HG02970 (cell line): ENCODE measurements at regions not wholly inside any gene's neighbourhood (a gene's known extent, or its start where the extent isn't known, plus 50 kb on each side); places are given as distances from the start of the nearest gene placed in this dataset.

ENCODE experiments used
- ATAC-seq: cut with Tn5 transposase; IDR thresholded peaks from one replicate; pipeline ENCODE4 v1.9.1; 2021; ENCODE audit warnings: mild to moderate bottlenecking, moderate library complexity, moderate number of reproducible peaks; ENCODE audit not compliant: unreplicated experiment, low FRiP score

GRCh38 chr9:129405089-129405826 lies 215.6 kb downstream of the C9orf50 start:
- ATAC-seq = no peak

GRCh38 chr9:129404621-129405020 lies 216.3 kb downstream of the C9orf50 start:
- no peak for ATAC-seq

- no peak for ATAC-seq
Observed at GRCh38 chr9:129403779-129404620, 216.9 kb downstream of the C9orf50 start.

DNA sequence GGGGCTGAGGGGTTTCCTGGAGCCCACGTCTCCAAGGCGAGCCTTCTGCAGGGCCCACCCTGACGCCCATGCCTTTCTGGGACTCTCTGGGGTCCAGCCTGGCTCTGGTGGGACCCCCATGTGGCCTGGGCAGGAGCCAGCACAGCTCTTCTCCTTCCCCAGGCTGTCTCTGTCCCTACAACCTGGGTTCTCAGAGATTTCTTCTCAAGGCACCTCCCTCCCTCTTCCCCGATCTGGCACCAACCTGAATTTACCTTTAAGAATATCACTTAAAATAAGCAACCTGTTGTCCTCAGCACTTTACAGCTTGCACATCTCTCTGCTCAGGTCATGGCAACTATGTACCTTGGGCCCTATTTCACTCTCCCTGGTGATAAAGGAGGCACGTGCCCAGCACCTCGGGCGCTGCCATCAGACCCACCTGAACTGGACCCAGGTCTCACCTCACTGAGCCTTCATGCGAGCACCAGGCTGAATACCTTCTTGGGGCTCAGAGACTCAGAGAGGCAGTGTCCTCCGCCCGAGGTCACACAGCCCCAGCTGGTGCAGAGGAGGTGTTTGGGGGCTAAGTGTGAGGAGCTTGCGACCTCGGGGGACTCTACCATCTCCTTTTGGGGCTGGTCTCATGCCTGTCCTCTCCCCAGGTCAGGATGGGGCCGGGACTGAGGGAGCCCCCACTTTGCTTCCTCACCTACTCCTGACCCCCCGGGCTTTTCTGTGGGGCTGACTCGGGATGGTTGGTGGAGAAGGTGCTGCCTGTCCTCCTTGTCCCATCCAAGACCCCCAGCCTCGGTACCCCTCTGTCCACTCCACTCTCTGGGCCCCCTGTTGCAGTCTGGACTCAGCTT lies 217.7 kb downstream of the C9orf50 start:
- no peak for ATAC-seq

- no peak for ATAC-seq
Observed at GRCh38 chr9:129402371-129402739, 218.5 kb downstream of the C9orf50 start.

DNA sequence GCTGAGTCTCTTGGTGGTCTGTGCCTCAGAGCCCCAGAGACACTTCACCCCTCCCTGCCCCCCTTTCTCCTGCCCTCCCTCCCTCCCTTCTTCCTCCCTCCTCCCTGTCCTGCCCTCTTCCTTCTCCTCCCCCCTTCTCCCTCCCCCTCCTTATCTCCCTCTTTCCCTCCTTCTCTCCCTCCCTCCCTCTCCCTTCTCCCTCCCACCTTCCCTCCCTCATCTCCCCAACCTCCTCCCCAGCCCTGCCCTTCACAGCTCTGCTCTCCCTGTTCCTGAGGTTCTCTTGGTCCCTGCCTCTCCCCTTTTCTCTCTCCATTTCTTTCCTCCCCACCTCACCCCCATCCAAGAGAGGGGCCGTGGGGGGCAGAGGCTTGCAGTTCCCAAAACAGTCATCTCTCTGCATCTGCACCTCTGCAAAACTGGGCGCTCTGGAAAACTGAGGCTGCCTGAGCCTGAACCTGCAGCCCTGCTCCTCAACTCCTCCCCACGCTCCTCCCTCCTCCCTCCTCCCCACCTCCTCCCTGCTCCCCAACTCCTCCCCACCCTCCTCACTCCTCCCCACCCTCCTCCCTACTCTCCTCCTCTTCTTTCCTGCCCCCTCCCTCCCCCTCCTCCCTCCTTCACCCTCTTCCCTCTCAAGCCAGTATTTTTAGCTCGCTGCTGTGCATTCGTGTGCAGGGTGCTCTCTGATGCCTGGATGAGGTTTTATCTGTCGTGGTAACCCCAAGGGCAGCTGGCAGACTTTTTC lies 219.1 kb downstream of the C9orf50 start:
- no peak for ATAC-seq

DNA sequence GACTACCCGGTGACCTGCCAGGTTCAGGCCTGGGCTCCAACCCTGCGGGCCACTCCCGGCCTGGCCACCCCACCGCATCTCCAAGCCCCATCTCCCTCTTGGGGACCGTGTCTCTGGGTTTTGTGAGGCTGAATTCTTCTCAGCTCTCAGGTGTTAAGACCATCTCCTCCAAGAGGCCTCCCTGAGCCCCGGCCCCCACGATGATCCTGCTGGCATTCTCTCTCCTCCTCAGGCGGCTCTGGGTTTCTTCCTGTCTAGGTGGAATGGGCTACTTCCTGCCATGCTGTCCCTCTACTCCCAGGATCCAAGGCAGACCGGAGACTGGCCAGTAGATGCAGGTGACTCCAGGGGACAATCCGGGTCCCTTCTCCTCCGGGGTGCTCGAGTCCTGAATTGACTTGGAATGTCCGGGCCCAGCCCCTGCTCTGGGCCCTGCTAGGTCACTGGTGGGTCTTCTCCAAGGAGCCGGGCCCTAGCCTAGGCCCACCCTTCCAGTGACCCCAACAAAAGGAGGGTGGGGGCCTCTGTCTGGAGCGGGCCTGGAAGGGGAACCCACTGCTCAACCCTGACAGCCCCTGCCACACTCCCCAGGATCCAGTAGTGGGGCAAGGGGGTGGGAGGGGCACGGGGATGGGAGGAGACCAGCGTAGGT lies 219.8 kb downstream of the C9orf50 start:
- ATAC-seq = no peak

DNA sequence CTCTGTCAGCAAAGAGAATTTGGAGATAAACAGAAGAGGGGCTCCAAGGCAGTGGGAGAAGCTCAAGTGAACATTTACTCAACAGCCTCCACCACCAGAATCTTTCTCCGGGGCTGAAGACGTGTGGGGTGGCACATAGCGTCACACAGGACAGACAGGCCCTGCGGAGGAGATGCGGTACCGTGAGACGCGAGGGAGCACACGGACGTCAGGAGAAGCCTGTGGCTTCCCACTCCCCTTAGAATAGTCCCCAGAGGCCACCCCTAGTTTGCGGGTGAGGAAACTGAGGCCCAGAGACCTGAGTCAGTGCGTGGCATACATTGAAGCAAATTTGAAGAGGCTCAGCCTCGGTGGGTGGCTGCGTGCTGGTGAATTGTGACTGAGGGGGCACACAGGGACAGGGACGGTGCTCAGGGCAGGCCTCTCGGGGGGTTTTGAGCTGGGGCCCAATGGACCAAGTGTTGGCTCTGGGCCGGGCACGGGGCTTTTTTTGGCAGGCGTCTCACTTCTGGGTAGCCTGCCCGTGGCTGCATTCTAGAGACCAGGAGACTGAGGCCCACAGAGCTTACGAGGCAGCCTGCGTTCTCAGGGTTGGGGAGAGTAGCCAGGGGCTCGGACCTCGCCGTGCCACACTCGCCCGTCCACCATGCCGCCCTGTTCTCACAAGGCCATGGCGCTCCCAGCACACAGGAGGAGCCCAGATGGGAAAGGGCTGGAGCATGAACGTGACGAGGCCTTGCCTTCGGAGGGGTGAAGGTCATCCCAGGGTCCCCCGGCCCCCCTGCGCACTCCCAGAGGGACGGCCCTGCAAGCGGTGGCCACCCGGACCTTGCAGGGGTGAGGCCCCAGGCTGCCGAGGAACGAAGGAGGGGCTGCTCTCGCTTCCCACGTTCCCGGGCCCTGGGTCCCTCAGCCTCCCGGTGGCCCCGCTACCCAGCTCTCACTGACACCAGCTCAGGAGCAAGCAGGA lies 220.6 kb downstream of the C9orf50 start:
- no peak for ATAC-seq

DNA sequence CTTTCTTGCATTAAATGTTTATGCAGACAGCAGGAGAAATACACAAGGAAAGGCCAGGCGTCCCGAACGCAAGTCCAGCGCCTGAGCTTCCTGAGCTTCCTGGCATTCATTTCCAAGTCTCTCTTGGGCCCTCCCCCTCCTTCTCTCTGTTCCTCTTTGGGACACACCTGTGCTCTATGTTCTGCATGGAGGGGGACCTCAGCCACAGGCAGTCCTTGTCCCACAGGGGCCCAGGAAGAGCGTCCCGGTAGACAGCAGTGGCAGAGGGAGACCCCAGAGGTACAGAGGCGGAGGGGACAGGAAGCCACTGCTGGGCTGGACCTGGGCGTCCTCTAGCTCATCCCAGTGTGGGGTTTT lies 221.3 kb downstream of the C9orf50 start:
- no peak for ATAC-seq

GRCh38 chr9:129398961-129399633 lies 221.0 kb upstream of the IER5L start:
- ATAC-seq = no peak

GRCh38 chr9:129398101-129398960 lies 220.3 kb upstream of the IER5L start:
- ATAC-seq = no peak

DNA sequence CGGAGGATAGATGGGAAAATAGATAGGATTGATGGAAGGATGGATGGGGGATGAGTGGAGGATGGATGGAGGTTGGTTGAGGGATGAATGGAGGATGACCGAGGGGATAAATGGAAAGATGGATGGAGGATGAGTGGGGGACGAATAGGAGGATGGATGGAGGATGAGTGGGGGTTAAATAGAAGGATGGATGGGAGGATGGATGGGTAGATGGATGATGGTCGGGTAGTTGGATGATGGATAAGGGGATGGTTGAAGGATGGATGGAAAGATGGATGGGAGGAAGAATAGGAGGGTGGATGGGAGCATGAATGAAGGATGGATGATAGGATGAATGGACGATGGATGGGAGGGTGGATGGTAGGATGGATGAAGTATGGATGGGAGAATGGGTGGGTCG lies 219.3 kb upstream of the IER5L start:
- ATAC-seq = no peak

GRCh38 chr9:129396365-129396708 lies 218.3 kb upstream of the IER5L start:
- no peak for ATAC-seq

DNA sequence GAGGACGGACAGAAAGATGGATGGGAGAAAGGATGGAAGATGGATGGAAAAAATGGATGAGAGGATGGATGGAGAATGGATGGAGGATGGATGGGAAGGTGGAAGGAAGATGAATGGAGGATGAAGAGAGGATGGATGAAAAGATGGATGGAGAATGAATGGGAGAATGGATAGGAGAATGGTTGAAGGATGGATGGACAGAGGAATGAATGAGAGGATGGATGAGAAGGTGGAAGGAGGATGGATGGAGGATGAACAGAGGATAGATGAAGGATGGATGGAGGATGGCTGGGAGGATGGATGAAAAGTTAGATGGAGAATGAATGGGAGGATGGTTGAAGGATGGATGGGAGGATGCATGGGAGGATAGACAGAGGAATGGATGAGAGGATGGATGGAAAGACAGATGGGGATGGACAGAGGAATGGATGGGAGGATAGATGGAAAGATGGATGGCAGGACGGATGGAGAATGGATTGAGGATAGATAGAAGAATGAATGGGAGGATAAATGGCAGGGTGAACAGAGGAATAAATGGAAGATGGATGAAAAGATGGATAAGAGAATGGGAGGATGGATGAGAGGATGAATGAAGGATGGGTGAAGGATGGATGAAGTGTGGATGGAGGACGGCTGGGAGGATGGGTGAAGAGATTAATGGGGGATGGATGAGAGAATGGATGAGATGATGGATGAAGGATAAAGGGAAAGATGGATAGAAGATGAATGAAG lies 217.7 kb upstream of the IER5L start:
- no peak for ATAC-seq

GRCh38 chr9:129394886-129395279 lies 216.8 kb upstream of the IER5L start:
- no peak for ATAC-seq

- no peak for ATAC-seq
Observed at GRCh38 chr9:129394061-129394885, 216.2 kb upstream of the IER5L start.
